Breast epithelium (tissue), 4 donors: ENCODE measurements at regions not wholly inside any gene's neighbourhood (a gene's known extent, or its start where the extent isn't known, plus 50 kb on each side); places are given as distances from the start of the nearest gene placed in this dataset.

Experiments used
- DNase-seq, 2 donors: peaks; one replicate each; pipeline ENCODE4 v3.0.0-alpha.2; 2019; ENCODE audit warnings: low spot score in 2 of 2
- H3K27ac ChIP-seq, 2 donors: fragments of 200-600 bp; sonication (generic) in 1 of 2; one replicate each; pipeline ENCODE4 v1.5.1; 2016 to 2019; ENCODE audit warnings: mild to moderate bottlenecking in 1 of 2
- H3K27me3 ChIP-seq, 2 donors: fragments of 200-600 bp; sonication (generic) in 1 of 2; one replicate each; pipeline versions ENCODE4 v1.5.1 to v1.6.0; 2017 to 2019; ENCODE audit warnings: control low read depth in 1 of 2, mild to moderate bottlenecking in 1 of 2
- H3K36me3 ChIP-seq: fragments of 200-600 bp; one replicate; pipeline ENCODE4 v1.5.1; 2019
- H3K4me1 ChIP-seq, 2 donors: fragments of 200-600 bp; sonication (generic); one replicate each; pipeline ENCODE4 v1.5.1; 2016 to 2019; ENCODE audit warnings: control low read depth in 1 of 2
- H3K4me3 ChIP-seq, 3 donors: fragments of 200-600 bp; sonication (generic); 1 replicate in 2 of 3; 2 replicates in 1 of 3; pipeline ENCODE4 v1.5.1; 2016 to 2019; ENCODE audit warnings: mild to moderate bottlenecking in 3 of 3, moderate library complexity in 2 of 3
- H3K9me3 ChIP-seq, 2 donors: fragments of 200-600 bp; sonication (generic) in 1 of 2; one replicate each; pipeline ENCODE4 v1.5.1; 2016 to 2019; ENCODE audit warnings: control low read depth in 1 of 2
- CTCF ChIP-seq, 3 donors: fragments of 450-650 bp; IDR thresholded peaks; one replicate each; pipeline ENCODE4 v1.5.1; 2016 to 2017; ENCODE audit warnings: antibody characterized with exemption in 3 of 3, mild to moderate bottlenecking in 3 of 3, moderate library complexity in 3 of 3
- POLR2A ChIP-seq: fragments of 450-650 bp; IDR thresholded peaks from one replicate; pipeline ENCODE4 v1.6.1; 2016; ENCODE audit warnings: antibody characterized with exemption, mild to moderate bottlenecking, moderate library complexity
- POLR2AphosphoS5 ChIP-seq, 3 donors: sonication (generic); formaldehyde crosslinking; IDR thresholded peaks; one replicate each; pipeline ENCODE4 v1.6.1; 2017; ENCODE audit warnings: antibody characterized with exemption in 3 of 3
- intact Hi-C: fragments of 100-400 bp; cut with DNase I; formaldehyde crosslinking; loops from one replicate; pipeline ENCODE4 v1.15.1; 2023; ENCODE audit warnings: low total_unique reads

GRCh38 chr2:163541943-163542342 lies 193.9 kb downstream of the FIGN start:
- Histone ChIP-seq H3K27ac (no peak overlapping the region), H3K36me3 (no peaks in the 10 kb centered on the region), H3K4me1 (no peaks in the 10 kb centered on the region), H3K4me3 (no peak overlapping the region), H3K9me3 (no peaks in the 10 kb centered on the region), H3K27me3 (no peaks in the 10 kb centered on the region)
- TF ChIP-seq POLR2A = no peak
- TF ChIP-seq CTCF (IDR thresholded peaks at IDR 0.05) = no peak
- TF ChIP-seq POLR2AphosphoS5 (IDR thresholded peaks at IDR 0.05) = no peak
- no peak for DNase-seq
- intact Hi-C loops = no loop called here

- Histone ChIP-seq H3K27me3 (no peaks in the 10 kb centered on the region), H3K9me3 (no peaks in the 10 kb centered on the region), H3K4me3 (no peak overlapping the region), H3K27ac (no peak overlapping the region), H3K4me1 (no peaks in the 10 kb centered on the region), H3K36me3 (no peaks in the 10 kb centered on the region)
- TF ChIP-seq POLR2A (no peak), POLR2AphosphoS5 (IDR thresholded peaks at IDR 0.05) (no peak), CTCF (IDR thresholded peaks at IDR 0.05) (no peak)
- intact Hi-C loops = no loop called here
- DNase-seq = no peak
Observed at GRCh38 chr2:163541495-163541894, 194.3 kb downstream of the FIGN start.

GRCh38 chr2:163528640-163529217 lies 207.1 kb downstream of the FIGN start:
- TF ChIP-seq CTCF (IDR thresholded peaks at IDR 0.05) (no peak), POLR2AphosphoS5 (IDR thresholded peaks at IDR 0.05) (no peak), POLR2A (no peak)
- Histone ChIP-seq H3K36me3 (no peaks in the 10 kb centered on the region), H3K27ac (no peak overlapping the region), H3K4me1 (no peaks in the 10 kb centered on the region), H3K27me3 (no peaks in the 10 kb centered on the region), H3K4me3 (no peak overlapping the region), H3K9me3 (peaks cover 0 to 5% of the 10 kb centered on the region in 2 donors)
- intact Hi-C loops = no loop called here
- no peak for DNase-seq

- H3K4me1 ChIP-seq = no peaks in the 10 kb centered on the region
- no peaks in the 10 kb centered on the region for H3K27me3 ChIP-seq
- peaks cover 0 to 16% of the 10 kb centered on the region in 2 donors for H3K9me3 ChIP-seq
- DNase-seq = no peak
- TF ChIP-seq POLR2AphosphoS5 (IDR thresholded peaks at IDR 0.05) = no peak
- intact Hi-C loops = no loop called here
- H3K36me3 ChIP-seq = no peaks in the 10 kb centered on the region
- H3K4me3 ChIP-seq = no peak overlapping the region
- no peak overlapping the region for H3K27ac ChIP-seq
Observed at GRCh38 chr2:163527381-163527780, 208.4 kb downstream of the FIGN start.

GRCh38 chr2:163518762-163519161 lies 217.0 kb downstream of the FIGN start:
- TF ChIP-seq POLR2AphosphoS5 (IDR thresholded peaks at IDR 0.05) (no peak), CTCF (IDR thresholded peaks at IDR 0.05) (no peak), POLR2A (no peak)
- Histone ChIP-seq H3K4me1 (no peaks in the 10 kb centered on the region), H3K36me3 (no peaks in the 10 kb centered on the region), H3K9me3 (peaks cover 0 to 11% of the 10 kb centered on the region in 2 donors), H3K27ac (no peak overlapping the region), H3K27me3 (no peaks in the 10 kb centered on the region), H3K4me3 (no peak overlapping the region)
- intact Hi-C loops = no loop called here
- DNase-seq = no peak

GRCh38 chr2:163515836-163516235 lies 220.0 kb downstream of the FIGN start:
- no peaks in the 10 kb centered on the region for H3K36me3 ChIP-seq
- TF ChIP-seq POLR2AphosphoS5 (IDR thresholded peaks at IDR 0.05) (no peak), POLR2A (no peak), CTCF (IDR thresholded peaks at IDR 0.05) (no peak)
- intact Hi-C loops = no loop called here

More at GRCh38 chr2:163515836-163516235, 220.0 kb downstream of the FIGN start:
- no peaks in the 10 kb centered on the region for H3K9me3 ChIP-seq
- DNase-seq = no peak
- no peaks in the 10 kb centered on the region for H3K27me3 ChIP-seq
- H3K27ac ChIP-seq = no peak overlapping the region
- H3K4me1 ChIP-seq = no peaks in the 10 kb centered on the region
- H3K4me3 ChIP-seq = no peak overlapping the region
